ENCODE measurements at regions not wholly inside any gene's neighbourhood (a gene's known extent, or its start where the extent isn't known, plus 50 kb on each side); places are given as distances from the start of the nearest gene placed in this dataset.

DNA sequence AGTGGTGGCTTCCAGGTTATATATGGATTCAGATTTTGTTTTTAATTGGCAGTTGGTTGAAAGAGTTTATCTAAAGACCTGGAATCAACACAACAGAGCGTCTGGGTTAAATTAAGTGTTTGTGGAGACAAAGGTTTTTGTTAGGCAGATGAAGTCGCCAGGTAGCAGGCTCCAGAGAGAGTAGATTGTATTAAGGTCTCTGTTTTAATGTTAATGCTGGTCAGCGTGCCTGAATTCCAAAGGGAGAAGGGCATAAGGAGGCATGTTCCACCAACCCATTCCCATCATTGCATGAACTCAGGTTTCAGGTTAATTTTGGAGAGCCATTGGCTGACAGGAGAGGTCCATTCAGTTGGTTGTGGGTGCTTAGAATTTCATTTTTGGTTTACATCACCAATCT, 744.1 kb upstream of the GJE1 start:
- TF ChIP-seq YY1 (IDR thresholded peaks at IDR 0.05; ENCODE audit: insufficient read depth, insufficient read length) = no peak
- no peak for TF ChIP-seq SUZ12 (IDR thresholded peaks at IDR 0.05; ENCODE audit: extremely low read depth, insufficient read depth, insufficient read length)
